HG02610 (cell line): ENCODE measurements at regions not wholly inside any gene's neighbourhood (a gene's known extent, or its start where the extent isn't known, plus 50 kb on each side); places are given as distances from the start of the nearest gene placed in this dataset.

Experiments
- ATAC-seq: cut with Tn5 transposase; IDR thresholded peaks from one replicate; pipeline ENCODE4 v1.9.1; 2021; ENCODE audit warnings: mild to moderate bottlenecking, moderate library complexity; ENCODE audit not compliant: unreplicated experiment

DNA sequence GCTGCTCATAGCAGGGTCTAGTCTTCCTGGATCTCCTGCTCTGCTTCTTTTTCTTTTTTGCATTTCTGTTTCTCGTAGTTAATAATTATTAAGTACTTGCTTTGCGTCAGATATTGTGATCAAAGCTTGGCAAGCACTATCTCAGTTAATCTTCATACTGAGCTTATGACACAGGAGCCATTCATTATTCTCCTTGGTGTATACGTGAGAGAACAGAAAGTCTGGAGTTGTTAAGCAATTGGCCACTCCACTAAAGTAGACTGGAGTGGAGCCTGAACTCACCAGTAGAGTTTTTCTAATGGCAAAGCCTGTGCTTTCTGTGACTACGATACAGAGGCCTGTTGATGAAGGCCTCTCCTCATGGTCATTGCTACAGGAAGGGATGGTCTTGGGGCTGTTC lies 285.9 kb downstream of the RFC3 start:
- no peak for ATAC-seq

GRCh38 chr13:34104853-34105252 lies 286.9 kb downstream of the RFC3 start:
- ATAC-seq: no peak

GRCh38 chr13:34107806-34108205 lies 289.9 kb downstream of the RFC3 start:
- ATAC-seq: no peak

- ATAC-seq: no peak
Observed at GRCh38 chr13:34108410-34108809, 290.5 kb downstream of the RFC3 start.

DNA sequence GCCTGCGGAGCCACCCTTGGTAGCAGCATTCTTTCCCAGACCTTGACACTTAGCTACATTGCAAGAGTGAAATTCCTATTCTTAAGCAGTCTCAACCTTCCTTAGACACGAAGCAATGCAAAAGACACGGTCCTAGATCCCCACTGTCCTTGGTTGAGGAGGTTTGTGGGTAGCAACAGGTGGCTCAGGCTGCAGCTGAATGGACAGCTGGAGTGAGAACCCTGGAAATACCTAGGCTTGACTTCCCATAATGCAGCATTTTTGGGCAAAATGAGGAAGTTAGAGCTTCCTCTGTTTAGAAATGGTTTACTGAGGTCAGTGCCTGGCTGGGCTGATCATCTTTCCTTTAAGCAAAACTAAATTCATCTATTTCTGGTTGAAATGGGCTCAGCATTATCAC lies 296.6 kb downstream of the RFC3 start:
- ATAC-seq: no peak

- no peak for ATAC-seq
Observed at GRCh38 chr13:34116651-34117050, 298.7 kb downstream of the RFC3 start.

- no peak for ATAC-seq
Observed at GRCh38 chr13:34124666-34125306, 306.8 kb downstream of the RFC3 start.

DNA sequence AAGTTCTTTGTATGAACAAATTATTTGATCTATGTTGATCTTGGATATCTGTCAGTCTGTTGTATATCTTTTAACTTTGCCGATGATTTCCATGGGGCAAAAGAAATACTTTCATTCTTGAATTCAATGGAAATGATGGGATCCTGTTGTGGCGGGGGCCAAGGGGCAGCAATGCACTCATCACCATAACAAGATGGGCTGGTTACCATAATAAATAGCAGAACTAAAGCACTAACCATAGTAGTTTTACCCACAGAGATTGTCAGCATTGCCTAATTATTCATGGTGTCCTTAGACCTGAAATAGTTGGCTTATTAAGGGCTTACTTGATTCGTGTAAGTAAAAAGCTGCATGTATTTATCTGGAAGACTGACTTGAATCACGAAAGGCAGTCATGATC lies 309.6 kb downstream of the RFC3 start:
- no peak for ATAC-seq

- no peak for ATAC-seq
Observed at GRCh38 chr13:34128661-34129060, 310.7 kb downstream of the RFC3 start.

GRCh38 chr13:34129436-34129835 lies 311.5 kb downstream of the RFC3 start:
- ATAC-seq: no peak

- no peak for ATAC-seq
Observed at GRCh38 chr13:34137200-34137599, 319.3 kb downstream of the RFC3 start.

GRCh38 chr13:34139660-34140227 lies 321.8 kb downstream of the RFC3 start:
- no peak for ATAC-seq

DNA sequence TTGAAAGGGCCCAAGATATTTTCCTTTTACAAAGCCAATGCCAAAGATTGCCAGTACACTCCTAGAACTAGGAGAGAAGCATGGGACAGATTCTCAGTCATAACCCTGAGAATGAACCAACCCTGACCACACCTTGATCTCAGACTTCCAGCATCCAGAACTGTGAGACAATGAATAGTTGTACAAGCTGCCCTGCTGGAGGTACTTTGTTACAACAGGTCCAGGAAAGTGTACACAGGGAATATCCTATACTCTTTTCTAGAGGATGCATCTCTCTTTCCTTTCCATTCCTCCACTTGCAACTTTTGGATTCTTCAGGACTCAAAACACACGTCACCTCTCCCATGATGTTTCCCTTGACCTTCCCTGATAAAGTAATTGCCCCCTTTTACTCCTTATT lies 325.7 kb downstream of the RFC3 start:
- ATAC-seq: no peak

DNA sequence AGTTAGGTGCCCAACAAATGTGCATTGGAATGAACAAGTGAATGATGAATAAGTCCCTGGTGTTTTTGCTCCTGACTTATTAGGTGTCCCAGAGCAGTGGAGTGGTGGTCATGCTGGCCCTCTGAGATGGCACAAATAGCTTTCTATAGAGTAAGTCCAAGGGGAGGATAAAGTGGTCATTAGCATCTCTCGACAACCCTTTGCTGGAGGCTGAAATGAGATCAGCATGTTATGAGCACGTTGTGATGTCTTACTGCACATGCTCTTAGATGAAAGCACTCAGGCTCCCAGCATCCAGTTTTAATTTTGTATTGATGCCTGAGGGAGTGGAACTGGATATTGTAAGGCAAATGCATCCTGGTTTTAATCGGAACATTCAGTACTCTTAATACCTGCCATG lies 326.2 kb downstream of the RFC3 start:
- no peak for ATAC-seq

GRCh38 chr13:34145061-34145460 lies 327.1 kb downstream of the RFC3 start:
- no peak for ATAC-seq

DNA sequence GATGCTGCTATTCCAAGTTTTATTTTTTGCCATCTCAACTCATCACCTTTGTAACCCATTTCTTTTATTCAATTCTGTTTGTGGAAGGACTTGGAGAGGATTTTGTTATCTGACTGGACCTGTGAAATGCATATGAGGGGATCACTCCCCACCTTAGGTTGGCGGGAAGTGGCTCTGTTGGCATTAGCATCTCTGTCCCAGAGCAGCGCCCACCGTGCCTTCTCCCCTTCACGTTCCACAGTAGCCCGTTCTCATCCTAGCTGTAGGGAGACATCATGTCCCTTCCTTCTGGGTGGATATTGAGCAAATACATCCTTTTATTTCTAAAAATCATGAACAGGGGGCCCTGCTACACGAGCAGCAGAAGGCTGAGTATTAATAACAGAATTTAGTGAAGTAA lies 330.4 kb downstream of the RFC3 start:
- ATAC-seq: no peak

DNA sequence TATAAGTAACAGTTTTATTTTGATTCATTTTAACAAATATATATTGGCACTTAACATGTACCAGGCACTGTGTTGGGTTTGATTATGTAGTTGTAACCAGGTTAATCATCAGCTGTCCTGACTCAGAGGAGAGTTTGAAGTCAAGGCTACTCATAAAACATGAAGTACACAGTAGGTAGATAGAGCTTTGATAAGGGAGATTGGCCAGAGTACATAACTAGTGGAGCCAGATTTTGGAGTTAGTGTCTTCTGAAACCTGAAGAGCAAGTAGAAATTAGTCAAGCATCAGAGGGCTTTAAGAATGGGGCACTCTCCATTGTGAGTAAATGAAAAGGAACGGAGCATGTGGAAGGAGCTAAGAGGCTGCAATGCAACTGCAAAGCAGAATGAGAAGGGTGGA lies 333.9 kb downstream of the RFC3 start:
- no peak for ATAC-seq

DNA sequence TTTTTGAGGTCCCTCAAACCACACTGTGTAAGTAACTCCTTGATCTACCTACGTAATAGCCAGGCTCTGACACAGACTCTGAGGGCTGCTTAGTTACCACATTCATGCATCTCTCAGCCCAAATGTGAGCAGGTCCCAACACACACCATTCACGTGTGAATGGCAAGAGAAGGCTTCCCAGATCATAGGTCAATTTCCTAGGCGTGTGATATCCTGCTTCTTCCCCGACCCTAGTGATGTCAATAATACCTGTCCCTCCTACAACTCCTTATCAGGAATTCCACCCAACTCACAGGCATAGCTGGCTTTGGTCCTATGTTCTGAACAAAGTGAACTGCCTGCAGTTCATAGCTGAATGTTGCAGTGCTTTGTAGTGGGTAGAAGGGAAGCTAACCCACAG lies 334.5 kb downstream of the RFC3 start:
- no peak for ATAC-seq

DNA sequence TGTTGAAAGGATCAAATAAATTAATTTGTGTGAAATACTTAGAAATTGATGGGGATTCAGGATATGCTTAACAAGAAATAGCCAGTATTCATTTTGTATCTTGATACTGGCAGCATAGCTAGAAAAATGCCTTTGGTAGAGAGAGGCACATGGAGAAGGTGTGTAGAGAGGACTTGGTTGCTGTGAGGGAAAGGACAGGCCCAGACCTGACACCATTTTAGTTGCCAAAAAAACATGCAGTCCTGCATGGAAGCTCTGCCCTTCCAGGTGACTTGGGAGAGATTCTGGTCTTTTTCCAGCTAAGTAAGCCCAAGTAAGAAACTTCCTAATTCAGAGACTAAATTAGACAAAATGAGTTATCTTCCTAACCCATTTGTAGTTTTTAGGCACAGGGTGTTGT lies 335.0 kb downstream of the RFC3 start:
- ATAC-seq: no peak

GRCh38 chr13:34153428-34154180 lies 335.7 kb downstream of the RFC3 start:
- ATAC-seq: no peak

- ATAC-seq: no peak
Observed at GRCh38 chr13:34155931-34156607, 338.1 kb downstream of the RFC3 start.

- peak; percentile 100 for ATAC-seq
Observed at GRCh38 chr13:34156841-34157365, 339.0 kb downstream of the RFC3 start.
